IMR-90 (cell line): ENCODE measurements at regions not wholly inside any gene's neighbourhood (a gene's known extent, or its start where the extent isn't known, plus 50 kb on each side); places are given as distances from the start of the nearest gene placed in this dataset.

Experiments
- CTCF ChIP-seq: conservative IDR thresholded peaks from 2 replicates; pipeline ENCODE4 v1.5.1; 2012; ENCODE audit warnings: mild to moderate bottlenecking, low read depth, low read length, improper control_type of control experiment
- FOS ChIP-seq: fragments of 150-350 bp; IDR thresholded peaks from 2 replicates; pipeline ENCODE4 v1.6.1; 2016; ENCODE audit warnings: low read depth, low read length
- MAFK ChIP-seq: IDR thresholded peaks from 2 replicates; pipeline ENCODE4 v1.6.1; 2012; ENCODE audit warnings: low read depth, low read length, improper control_type of control experiment
- POLR2A ChIP-seq: IDR thresholded peaks from 2 replicates; pipeline ENCODE4 v1.6.1; 2012; ENCODE audit warnings: mild to moderate bottlenecking, low read depth, low read length
- RCOR1 ChIP-seq: IDR thresholded peaks from 2 replicates; pipeline ENCODE4 v1.6.1; 2012; ENCODE audit warnings: mild to moderate bottlenecking, low read length, improper control_type of control experiment; ENCODE audit not compliant: insufficient replicate concordance
- USF2 ChIP-seq: fragments of 150-350 bp; IDR thresholded peaks from 2 replicates; pipeline ENCODE4 v1.6.1; 2017; ENCODE audit warnings: mild to moderate bottlenecking, antibody characterized with exemption, low read length, low read depth

- no peak for TF ChIP-seq CTCF
- TF ChIP-seq USF2: no peak
- TF ChIP-seq POLR2A: no peak
- no peak for TF ChIP-seq FOS
- no peak for TF ChIP-seq RCOR1
- no peak for TF ChIP-seq MAFK
Measured at GRCh38 chr3:124276133-124276532, 284.2 kb upstream of the ROPN1 start.
